ENCODE measurements at regions not wholly inside any gene's neighbourhood (a gene's known extent, or its start where the extent isn't known, plus 50 kb on each side); places are given as distances from the start of the nearest gene placed in this dataset.
"Not testable (repeated sequence)": the region's sequence is repeated elsewhere in the genome, so short reads cannot be mapped to it uniquely, and the experiment has no call there.

DNA sequence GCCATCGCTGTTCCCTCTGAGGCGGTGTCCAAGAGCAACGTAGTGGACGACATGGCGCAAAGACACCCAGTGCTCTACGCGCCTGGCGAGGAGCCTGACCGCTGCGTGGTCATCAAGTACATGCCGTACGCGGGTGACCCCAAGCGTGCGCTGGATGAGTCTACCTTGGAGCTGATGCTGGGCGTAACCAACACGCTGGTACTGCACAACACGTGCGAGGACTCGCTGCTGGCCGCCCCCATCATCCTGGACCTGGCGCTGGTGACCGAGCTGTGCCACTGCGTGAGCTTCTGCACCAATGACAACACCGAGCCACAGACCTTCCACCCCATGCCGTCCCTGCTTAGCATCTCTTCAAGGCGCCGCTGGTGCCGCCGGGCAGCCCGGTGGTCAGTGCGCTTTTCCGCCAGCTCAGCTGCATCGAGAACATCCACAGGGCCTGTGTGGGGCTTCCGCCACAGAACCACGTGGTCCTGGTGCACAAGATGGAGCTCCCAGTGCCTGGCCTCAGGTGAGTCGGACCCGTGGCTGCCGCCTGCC is 129.0 kb downstream of the ANAPC4 start:
- Histone ChIP-seq H3K27me3 (replicated peaks; ENCODE audit: insufficient read depth) (no peaks in the 10 kb centered on the region), H3K4me1 (replicated peaks) (no peaks in the 10 kb centered on the region), H3K27ac (no peak overlapping the region), H3K4me3 (no peak overlapping the region), H3K9me3 (no peaks in the 10 kb centered on the region), H3K36me3 (no peaks in the 10 kb centered on the region)
- WGBS, result 97% methylated on average over 39 of the region's 39 CpGs
- intact Hi-C loops (cut with DNase I), result no loop called here
- no peak for DNase-seq (ENCODE audit: low spot score)
- TF ChIP-seq, protein P1, sequence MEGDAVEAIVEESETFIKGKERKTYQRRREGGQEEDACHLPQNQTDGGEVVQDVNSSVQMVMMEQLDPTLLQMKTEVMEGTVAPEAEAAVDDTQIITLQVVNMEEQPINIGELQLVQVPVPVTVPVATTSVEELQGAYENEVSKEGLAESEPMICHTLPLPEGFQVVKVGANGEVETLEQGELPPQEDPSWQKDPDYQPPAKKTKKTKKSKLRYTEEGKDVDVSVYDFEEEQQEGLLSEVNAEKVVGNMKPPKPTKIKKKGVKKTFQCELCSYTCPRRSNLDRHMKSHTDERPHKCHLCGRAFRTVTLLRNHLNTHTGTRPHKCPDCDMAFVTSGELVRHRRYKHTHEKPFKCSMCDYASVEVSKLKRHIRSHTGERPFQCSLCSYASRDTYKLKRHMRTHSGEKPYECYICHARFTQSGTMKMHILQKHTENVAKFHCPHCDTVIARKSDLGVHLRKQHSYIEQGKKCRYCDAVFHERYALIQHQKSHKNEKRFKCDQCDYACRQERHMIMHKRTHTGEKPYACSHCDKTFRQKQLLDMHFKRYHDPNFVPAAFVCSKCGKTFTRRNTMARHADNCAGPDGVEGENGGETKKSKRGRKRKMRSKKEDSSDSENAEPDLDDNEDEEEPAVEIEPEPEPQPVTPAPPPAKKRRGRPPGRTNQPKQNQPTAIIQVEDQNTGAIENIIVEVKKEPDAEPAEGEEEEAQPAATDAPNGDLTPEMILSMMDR (IDR thresholded peaks at IDR 0.05), result no peak

DNA sequence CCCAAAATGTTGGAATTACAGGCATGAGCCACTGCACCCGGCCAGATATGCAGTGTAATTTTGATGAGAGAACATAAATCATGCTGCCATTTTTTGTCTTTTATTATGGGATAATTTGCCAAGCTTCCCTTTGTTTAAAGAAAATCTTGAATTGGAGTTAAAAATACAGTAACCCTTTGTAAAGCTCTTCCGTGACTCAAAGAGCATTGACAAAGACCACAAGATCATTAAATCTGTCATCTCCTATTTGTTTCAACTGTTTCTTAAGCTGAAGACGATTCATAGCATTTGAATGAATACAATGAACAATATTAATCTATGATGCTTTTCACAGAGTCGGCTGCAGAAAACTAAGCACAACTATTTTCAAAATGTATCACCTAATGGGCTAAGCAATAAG is 132.6 kb downstream of the ANAPC4 start:
- WGBS, result 23% methylated on average over 4 of the region's 4 CpGs
- no peaks in the 10 kb centered on the region for H3K9me3 ChIP-seq
- intact Hi-C loops (cut with DNase I), result no loop called here
- no peak for DNase-seq (ENCODE audit: low spot score)
- no peaks in the 10 kb centered on the region for H3K36me3 ChIP-seq
- H3K27me3 ChIP-seq (replicated peaks; ENCODE audit: insufficient read depth), result no peaks in the 10 kb centered on the region
- TF ChIP-seq, protein P1 (IDR thresholded peaks at IDR 0.05), result no peak
- TF ChIP-seq POLR2A (IDR thresholded peaks at IDR 0.05), result no peak
- TF ChIP-seq POLR2AphosphoS5 (IDR thresholded peaks at IDR 0.05), result no peak
- H3K4me1 ChIP-seq (replicated peaks), result no peaks in the 10 kb centered on the region
- H3K4me3 ChIP-seq, result no peak overlapping the region
- no peak overlapping the region for H3K27ac ChIP-seq

DNA sequence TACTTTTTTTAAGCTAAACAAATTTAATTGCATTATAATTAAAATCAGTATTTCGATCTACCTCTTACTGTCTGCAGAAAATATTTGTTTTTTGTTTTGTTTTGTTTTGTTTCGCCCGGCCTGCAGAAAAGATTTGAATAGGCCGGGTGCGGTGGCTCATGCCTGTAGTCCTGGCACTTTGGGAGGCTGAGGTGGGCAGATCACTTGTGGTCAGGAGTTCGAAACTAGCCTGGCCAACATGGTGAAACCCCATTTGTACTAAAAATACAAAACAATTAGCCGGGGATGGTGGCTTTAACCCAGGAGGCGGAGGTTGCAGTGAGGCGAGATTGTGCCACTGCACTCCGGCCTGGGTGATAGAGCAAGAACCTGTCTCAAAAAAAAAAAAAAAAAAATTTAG is 134.8 kb downstream of the ANAPC4 start:
- H3K27me3 ChIP-seq (replicated peaks; ENCODE audit: insufficient read depth); H3K4me3 ChIP-seq; H3K4me1 ChIP-seq (replicated peaks); intact Hi-C loops (cut with DNase I); H3K9me3 ChIP-seq; DNase-seq (ENCODE audit: low spot score); H3K27ac ChIP-seq; H3K36me3 ChIP-seq: not testable (repeated sequence)
- WGBS, result 94% methylated on average over 10 of the region's 10 CpGs

DNA sequence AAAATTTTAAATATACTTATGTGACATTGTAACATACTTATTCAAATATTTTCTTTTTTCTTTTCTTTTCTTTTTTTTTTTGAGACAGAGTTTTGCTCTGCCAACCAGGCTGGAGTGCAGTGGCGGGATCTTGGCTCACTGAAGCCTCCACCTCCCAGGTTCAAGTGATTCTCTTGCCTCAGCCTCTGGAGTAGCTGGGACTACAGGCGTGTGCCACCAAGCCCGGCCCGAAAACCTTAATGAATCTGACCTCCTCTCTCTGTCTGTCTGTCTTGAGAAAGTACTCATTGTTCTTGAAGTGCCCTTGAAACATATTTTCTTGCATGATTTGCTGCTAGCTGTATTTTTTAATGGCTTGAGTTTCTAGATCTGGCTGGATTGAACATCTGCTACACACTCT is 136.8 kb downstream of the ANAPC4 start:
- intact Hi-C loops (cut with DNase I), result no loop called here
- DNase-seq (ENCODE audit: low spot score), result no peak
- no peaks in the 10 kb centered on the region for H3K4me1 ChIP-seq (replicated peaks)
- no peaks in the 10 kb centered on the region for H3K27me3 ChIP-seq (replicated peaks; ENCODE audit: insufficient read depth)
- H3K9me3 ChIP-seq, result no peaks in the 10 kb centered on the region
- TF ChIP-seq POLR2AphosphoS5 (IDR thresholded peaks at IDR 0.05), result no peak
- TF ChIP-seq, protein P1 (IDR thresholded peaks at IDR 0.05), result no peak
- no peak for TF ChIP-seq POLR2A (IDR thresholded peaks at IDR 0.05)
- H3K4me3 ChIP-seq, result no peak overlapping the region
- H3K36me3 ChIP-seq, result no peaks in the 10 kb centered on the region
- H3K27ac ChIP-seq, result no peak overlapping the region
- WGBS, result 87% methylated on average over 4 of the region's 4 CpGs

DNA sequence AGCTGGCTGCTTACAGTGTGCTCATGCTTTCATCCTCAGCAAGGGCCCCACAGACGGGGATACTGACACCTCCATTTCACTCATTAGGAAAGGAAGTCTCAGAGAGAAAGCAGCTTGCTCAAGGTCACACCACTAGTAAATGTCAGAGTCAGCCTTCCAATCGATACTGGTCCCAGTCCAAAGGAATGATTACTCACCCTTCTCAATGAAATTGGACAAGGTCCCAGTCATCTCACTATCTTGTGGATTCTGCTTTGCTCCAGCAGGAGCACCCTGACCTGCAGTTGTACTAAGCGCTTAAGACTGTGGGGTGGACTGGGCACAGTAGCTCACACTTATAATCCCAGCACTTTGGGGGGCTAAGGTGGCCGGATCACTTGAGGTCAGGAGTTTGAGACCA is 132.2 kb upstream of the SLC34A2 start:
- H3K4me1 ChIP-seq (replicated peaks), result no peaks in the 10 kb centered on the region
- H3K4me3 ChIP-seq, result no peak overlapping the region
- TF ChIP-seq, protein P1 (IDR thresholded peaks at IDR 0.05), result no peak
- no peak for TF ChIP-seq POLR2AphosphoS5 (IDR thresholded peaks at IDR 0.05)
- TF ChIP-seq POLR2A (IDR thresholded peaks at IDR 0.05), result no peak
- no peaks in the 10 kb centered on the region for H3K36me3 ChIP-seq
- H3K27ac ChIP-seq, result no peak overlapping the region
- H3K27me3 ChIP-seq (replicated peaks; ENCODE audit: insufficient read depth), result no peaks in the 10 kb centered on the region
- H3K9me3 ChIP-seq, result no peaks in the 10 kb centered on the region
- no peak for DNase-seq (ENCODE audit: low spot score)
- WGBS, result 70% methylated on average over 4 of the region's 4 CpGs
- intact Hi-C loops (cut with DNase I), result no loop called here
